ENCODE measurements at regions not wholly inside any gene's neighbourhood (a gene's known extent, or its start where the extent isn't known, plus 50 kb on each side); places are given as distances from the start of the nearest gene placed in this dataset.
"Not testable (repeated sequence)": the region's sequence is repeated elsewhere in the genome, so short reads cannot be mapped to it uniquely, and the experiment has no call there.

DNA sequence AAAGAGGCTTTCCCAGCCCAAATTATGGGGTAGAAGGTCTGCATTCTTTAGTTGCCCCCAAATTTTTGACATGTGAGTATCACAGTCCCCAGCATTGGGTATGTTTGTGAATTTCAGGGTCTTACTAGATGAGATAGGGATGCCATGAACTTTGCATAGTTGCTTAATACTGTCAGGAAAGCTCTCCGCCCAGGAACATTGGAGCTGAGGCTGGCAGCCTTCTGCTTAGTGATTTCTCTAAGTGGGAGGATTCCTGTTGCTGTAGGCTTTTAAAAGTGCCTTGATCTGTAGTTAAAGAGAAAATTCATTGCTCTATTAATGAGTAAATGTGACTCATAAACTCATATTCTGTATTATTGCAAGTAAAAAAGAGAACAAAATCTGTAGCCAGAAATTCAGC, 206.9 kb downstream of the CAVIN4 start:
- H3K27ac ChIP-seq = no peak overlapping the region
- DNase-seq (ENCODE audit: low read depth, low spot score) = no peak

DNA sequence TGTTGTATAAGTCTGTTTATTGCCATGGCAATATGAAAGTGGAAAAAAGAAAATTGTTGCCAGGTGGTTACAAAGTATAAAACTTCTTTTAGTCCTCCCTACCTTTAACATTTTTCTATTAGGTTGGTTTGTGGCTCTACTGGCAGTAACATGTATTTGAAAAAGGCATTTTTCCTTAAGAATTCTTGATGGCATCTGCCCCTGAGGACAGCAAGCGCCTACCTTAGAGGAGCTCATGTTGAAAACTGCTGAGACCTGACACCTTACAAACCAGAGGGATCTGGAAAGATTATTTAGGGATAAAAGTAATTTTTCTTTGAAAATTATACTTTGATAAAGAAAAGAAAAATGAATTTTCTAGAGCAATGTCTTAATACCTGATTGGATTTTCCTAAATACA, 208.1 kb downstream of the CAVIN4 start:
- no peak for DNase-seq (ENCODE audit: low read depth, low spot score)
- no peak overlapping the region for H3K27ac ChIP-seq

DNA sequence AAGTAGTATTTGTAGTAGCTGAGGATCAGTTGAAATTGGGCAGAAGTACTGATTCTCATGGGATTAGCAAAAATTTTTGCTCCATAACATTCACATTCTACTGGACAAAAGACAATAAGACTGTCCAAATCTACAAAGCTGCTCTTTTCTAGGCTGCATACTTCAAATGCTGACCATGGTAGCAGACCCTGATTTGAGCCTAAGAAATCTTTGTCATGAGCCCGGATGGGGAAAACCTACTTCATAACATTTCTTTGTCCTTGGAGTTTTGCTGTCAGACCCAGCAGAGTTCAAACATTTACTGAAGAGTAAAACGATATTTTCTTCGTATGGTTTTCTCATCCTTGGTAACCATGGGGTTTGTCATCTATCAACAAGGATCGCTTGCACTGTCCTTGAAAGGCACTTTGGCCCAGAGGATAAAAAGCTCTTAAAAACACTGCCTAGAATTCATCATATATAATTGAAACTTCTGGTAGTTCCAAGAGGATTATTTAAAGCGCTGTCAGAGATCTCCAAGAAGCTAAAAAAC, 216.9 kb downstream of the CAVIN4 start:
- no peak overlapping the region for H3K27ac ChIP-seq
- DNase-seq (ENCODE audit: low read depth, low spot score) = no peak

DNA sequence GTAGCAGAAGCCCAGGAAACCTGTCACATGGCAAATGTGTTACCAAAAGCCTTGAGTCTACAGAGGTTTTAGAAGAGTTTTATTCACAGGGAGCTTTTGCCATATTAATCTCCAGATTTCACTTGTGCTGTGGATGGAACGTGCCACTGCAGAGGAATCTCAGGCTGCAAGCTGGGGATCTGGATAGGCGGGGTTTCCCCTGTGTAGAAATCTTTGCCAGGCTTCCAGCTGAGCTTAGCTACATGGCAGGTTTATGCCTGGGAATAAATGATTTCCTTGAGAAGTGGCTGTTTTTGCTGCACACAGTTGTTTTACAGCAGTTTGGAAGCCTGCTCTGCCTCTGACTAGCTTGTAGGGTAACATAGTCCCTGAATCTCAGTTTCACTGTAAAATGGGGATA, 224.6 kb upstream of the PLPPR1 start:
- no peak for DNase-seq (ENCODE audit: low read depth, low spot score)
- no peak overlapping the region for H3K27ac ChIP-seq

DNA sequence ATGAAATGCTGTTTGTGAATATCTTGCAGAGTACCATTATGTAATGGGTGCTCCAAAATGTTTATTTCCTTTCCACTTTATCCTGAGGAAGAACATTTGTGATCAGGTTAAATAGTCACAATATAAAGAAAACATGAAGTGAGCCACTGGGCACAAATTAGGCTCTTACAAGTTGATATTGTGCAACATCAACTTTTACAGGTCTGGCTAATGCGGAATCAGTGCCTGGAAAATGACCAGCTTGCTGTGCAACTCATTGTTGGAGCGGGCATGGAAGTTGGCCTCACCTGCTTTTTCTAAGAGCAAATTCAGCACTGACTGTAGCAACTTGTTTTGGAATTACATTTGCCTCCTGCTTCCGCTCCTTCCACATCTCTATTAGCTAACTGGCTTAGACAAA, 216.9 kb upstream of the PLPPR1 start:
- DNase-seq (ENCODE audit: low read depth, low spot score) = no peak
- H3K27ac ChIP-seq = no peak overlapping the region

DNA sequence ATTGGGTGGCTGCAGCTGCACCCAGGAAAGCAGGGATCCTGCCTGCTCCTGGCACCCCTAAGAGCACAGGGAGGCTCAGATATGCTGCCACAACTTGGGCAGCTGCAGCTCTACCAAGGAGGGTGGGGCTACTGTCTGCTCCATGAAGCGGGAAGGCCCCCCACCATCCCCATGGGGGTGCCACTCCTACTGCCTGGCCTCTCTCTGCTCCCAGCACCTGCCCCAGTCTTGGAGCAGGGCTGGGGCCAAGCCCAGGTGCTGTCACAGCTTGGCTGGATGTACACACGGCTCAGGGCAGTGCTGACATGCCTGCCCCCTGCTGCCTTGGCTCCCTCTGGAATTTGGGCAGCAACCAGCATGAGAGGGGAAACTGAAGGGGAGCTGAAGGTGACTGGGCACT, 214.7 kb upstream of the PLPPR1 start:
- no peak overlapping the region for H3K27ac ChIP-seq
- no peak for DNase-seq (ENCODE audit: low read depth, low spot score)

DNA sequence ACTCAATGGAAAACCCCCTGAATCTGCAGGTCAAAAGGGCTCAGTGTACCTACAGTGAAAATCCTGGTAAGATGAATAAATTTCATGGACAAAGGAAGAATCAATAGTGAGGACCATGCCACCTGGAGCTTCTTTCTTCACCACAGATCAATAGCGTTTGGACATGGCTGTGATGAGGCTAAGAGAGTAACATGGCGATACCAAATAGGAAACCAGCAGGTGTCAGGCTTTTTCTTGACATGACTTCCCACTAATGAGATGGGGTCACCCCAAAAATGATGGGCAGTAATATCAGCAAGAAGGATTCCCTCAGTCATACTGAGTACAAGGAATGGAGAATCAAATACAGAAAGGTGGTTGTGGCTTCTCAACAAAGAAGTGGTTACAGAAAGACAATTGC, 208.5 kb upstream of the PLPPR1 start:
- no peak overlapping the region for H3K27ac ChIP-seq
- DNase-seq (ENCODE audit: low read depth, low spot score) = no peak

DNA sequence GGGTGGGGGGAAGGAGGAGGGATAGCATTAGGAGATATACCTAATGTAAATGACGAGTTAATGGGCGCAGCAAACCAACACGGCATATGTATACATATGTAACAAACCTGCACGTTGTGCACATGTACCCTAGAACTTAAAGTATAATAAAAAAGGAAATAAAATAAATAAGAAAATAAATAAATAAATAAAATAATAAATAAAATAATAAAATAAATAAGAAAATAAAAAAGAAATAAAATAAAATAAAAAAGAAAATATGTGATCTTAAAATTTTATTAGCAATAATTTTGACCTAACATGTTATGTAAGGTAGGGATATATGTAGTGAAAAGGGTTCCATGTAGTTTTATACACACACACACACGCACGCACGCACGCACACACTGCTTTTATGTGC, 195.5 kb upstream of the PLPPR1 start:
- DNase-seq (ENCODE audit: low read depth, low spot score); H3K27ac ChIP-seq: not testable (repeated sequence)

DNA sequence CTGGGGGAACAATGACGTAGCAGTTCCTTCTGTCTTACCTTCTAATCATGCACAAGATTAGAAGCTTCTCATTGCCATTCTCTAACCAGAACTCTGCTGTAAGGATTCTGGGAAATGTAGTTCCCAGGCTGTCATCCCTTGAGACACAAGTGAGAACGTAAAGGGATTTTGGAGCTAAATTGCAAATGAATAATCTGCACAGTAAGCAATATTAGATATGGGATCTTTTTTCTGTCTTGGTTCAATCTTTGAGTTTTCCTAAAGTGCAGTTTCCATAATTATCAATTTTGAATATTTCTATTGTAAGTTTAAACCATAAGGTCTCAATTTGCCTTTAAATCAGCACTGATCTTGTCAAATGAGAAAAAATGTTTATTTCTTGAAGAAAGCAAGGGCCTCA, 189.7 kb upstream of the PLPPR1 start:
- H3K27ac ChIP-seq = no peak overlapping the region
- DNase-seq (ENCODE audit: low read depth, low spot score) = no peak

DNA sequence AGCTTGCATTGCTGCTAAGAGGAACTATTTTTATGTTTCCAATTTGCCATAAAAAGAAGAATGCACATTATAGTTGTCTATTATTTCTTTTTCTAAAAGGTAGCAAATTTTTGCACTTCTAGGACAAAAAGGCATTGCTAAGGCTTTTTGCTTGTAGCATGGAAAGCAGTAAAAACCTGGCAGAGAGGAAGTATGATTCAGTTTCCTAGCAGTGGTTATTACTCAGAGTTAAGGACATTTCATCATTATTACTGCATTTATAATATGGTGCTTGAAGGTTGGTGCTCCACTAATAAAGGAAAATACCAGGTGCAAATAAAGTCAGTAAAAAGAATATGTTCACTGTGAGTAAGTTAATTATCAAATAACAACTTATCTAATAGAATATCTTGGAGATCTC, 179.8 kb upstream of the PLPPR1 start:
- no peak for DNase-seq (ENCODE audit: low read depth, low spot score)
- no peak overlapping the region for H3K27ac ChIP-seq

DNA sequence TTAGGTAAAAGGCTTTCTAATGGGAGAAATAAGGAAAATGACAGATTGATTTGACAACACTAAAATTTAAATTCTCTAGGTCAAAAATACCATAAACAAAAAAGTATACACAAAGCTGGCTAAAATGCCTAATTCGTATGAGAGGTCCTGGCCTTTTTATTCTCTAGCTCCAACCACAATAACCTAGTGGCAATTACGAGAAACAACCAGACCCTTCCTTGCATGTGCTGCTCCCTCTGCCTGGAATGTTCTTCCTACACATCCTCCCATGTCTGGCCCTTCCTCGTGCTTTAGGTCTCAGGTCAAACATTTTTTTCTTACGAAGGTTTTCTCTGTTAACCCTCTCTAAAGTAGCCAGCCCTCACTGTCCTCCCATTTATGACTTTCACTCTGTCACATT, 176.4 kb upstream of the PLPPR1 start:
- H3K27ac ChIP-seq = no peak overlapping the region
- no peak for DNase-seq (ENCODE audit: low read depth, low spot score)

DNA sequence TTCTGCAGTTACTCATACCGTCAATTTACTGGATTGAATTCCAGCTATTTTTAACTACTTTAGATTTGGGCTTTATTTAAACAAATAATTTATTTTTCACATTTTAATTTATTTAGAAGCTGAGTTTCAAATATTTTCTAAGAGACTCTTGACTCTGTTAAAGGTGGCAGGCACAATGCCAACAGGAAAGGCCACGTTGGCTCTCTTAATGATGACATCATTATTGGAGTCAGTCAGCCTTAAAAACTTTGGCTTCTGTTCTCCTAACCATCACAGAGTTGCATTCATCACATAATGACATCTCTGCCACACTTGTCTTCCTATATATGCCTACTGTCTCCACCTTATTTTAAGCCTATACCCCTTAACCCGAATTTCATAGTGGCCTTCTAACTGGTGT, 172.3 kb upstream of the PLPPR1 start:
- no peak for DNase-seq (ENCODE audit: low read depth, low spot score)
- no peak overlapping the region for H3K27ac ChIP-seq

DNA sequence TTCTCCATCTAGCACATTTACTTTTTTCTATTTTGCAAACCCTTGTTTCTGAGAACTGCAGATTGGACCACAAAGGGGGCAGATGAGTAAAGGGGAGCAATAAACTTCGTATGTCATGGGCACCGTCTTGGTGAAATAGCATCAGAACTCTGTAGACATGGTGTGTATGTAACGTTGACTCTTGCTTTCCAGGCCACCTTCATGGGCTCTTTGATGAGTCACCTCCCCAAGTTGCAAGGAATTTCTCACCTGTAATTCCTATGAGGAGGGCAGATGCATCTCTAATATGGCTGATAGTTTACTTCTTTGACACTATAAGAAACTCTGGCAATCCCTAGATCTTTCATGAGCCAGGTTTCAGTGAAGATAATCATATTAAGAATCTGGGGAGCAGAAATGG, 163.4 kb upstream of the PLPPR1 start:
- DNase-seq (ENCODE audit: low read depth, low spot score) = no peak
- no peak overlapping the region for H3K27ac ChIP-seq

DNA sequence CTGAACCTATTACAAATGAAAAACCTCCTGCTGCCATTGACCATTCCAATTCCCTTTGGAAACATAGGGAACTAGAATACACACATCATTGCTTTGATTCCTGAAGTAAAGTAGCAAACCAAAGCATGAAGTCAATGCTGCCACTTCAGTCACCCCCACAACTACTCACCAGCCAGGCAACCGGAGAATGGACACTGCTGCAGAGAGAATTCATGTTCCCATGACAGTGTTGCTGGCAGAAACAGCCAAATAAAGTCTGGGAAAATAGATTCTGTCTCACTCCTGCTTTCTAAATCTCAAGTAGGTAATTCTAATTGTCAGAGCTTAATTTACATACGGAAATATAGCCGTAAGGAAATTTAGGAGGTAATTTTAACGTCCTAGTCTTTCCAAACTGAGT, 162.9 kb upstream of the PLPPR1 start:
- no peak for DNase-seq (ENCODE audit: low read depth, low spot score)
- no peak overlapping the region for H3K27ac ChIP-seq

DNA sequence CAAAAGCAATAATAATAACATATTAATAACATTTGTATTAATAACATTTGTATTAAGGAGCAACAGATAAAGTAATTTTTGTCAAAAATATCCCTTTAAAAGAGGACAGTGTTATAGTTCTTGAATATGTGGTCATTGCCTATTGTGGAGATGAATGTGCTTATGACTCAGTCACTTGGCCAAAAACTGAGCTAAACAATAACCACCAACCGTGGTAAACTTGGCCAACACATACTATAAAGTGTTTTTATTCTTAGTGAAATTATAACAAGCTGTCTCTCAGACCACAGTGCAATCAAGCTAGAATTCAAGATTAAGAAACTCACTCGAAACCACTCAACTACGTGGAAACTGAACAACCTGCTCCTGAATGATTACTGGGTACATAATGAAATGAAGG, 159.2 kb upstream of the PLPPR1 start:
- DNase-seq (ENCODE audit: low read depth, low spot score) = no peak
- no peak overlapping the region for H3K27ac ChIP-seq

DNA sequence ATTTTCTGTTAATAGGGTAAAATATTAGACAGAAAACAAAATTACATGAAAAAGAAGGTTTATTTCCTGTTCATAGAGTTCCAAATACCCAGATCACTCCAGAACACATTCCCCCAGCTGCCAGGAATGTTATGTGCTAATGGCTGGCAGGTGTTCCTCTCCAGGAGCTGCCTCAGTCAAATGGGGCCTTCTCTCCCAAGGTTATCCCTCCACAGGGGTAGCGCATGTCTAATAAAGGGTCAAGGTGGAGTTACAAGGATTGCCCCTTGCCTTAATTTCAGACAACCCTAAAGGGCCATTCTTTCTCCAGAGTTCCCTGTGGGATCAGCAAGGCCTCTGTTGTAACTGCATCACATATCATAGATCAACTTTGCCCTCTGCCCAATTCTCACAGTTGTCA, 148.6 kb upstream of the PLPPR1 start:
- H3K27ac ChIP-seq = no peak overlapping the region
- no peak for DNase-seq (ENCODE audit: low read depth, low spot score)

DNA sequence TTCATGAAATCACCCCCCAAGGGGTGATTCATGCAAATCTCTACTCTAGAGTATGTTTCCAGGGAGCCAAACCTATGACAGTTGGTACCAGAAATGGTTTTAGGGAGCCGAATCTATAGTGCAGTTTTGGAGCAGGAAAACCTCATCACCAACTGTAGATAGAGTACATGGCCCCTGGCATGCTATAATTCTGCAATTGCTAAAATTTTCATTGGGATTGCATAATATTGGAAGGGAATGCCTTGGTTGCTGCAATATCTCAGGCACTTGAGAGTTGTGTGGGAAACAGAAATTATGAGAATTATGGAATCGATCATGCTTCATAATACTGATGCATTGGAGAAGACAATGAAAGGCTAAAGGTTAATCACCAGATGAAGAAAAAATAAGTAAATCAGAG, 148.2 kb upstream of the PLPPR1 start:
- DNase-seq (ENCODE audit: low read depth, low spot score) = no peak
- no peak overlapping the region for H3K27ac ChIP-seq

DNA sequence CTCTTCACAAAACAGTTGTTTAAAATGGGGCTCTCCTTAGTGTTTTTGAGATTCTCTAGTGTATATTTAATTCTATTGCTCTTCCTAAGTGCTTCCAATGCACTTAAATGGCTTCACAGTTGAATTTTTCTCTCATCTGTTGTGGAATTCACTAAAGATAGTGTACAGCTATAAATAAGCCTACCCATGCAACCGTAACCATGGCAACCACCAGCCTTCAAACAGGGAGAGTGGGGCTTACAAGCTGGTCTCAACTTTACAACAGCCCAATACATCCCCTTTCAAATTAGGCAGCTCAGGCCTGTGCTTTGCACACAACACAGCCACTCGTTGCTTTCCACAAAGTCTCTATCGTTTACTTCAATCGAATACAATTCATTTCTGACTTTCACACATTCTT, 144.0 kb upstream of the PLPPR1 start:
- no peak for DNase-seq (ENCODE audit: low read depth, low spot score)
- no peak overlapping the region for H3K27ac ChIP-seq

DNA sequence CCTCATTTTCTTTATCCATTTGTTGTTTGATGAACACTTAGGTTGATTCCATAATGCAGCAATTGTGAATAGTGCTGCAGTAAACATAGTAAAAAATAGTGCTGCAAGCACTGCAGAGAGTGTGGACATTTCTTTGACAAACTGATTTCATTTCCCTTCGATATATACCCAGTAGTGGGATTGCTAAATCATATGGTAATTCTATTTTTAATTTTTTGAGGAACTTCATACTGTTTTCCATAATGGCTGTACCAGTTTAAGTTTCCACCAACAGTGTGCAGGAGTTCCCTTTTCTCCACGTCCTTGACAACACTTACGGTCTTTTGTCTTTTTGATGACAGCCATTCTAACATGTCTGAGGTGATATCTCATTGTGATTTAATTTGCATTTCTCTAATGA, 138.2 kb upstream of the PLPPR1 start:
- no peak overlapping the region for H3K27ac ChIP-seq
- no peak for DNase-seq (ENCODE audit: low read depth, low spot score)

DNA sequence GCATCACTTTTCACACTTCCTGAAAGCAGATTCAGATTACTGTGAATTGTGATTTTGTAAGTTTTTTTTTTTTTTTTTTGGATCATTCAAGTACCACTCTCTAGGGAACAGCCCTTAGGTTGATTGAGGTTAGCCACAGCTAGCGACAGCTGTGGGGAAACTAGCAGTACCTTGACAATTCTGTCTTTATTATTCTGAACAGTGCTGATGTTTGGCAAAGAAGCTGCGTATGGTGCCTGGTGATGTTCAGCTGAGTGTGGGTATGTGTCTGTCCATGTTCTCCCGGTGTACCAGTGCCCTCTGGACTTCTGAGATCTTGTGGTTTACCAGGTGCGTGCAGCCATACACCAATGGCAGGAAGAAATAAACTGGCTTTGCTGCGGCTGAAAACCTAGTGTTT, 117.3 kb upstream of the PLPPR1 start:
- DNase-seq (ENCODE audit: low read depth, low spot score) = no peak
- no peak overlapping the region for H3K27ac ChIP-seq

DNA sequence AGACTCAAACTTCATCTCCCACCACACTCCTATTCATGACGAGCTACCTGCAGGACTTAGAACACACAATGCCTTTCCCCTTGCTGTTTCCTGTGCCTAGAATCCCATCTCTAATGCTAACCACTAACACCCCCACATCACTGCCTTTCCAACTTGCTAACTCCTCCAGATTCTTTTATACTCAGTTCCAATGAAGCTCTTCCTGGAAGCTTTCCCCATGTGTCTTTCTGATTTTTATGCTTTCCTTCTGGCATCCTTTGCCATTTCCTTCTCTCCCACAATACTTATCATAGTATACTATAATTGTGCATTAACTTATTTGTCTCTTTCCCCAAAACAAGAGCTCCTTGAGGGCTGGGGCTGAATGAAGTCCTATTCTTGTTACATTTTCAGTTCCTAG, 115.3 kb upstream of the PLPPR1 start:
- no peak for DNase-seq (ENCODE audit: low read depth, low spot score)
- no peak overlapping the region for H3K27ac ChIP-seq

DNA sequence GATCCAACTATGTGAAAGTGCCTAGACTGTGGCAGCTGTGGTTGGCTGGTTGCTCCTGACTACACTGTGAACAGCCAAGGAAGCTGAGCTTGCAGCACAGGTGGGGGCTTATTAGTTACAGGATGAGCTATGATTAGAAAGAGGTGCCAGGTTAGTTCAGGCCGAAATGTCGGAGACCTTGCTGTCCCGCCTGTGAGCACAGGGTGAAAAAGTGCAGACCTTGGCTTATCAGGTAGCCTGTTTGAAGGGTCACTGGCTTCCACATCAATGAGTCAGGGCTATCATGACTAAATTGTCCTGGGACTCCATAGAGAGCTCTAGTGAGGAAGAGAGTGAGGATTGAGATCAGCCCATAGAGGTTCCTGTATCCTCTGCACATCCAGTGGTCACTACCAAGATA, 114.3 kb upstream of the PLPPR1 start:
- DNase-seq (ENCODE audit: low read depth, low spot score) = no peak
- no peak overlapping the region for H3K27ac ChIP-seq

DNA sequence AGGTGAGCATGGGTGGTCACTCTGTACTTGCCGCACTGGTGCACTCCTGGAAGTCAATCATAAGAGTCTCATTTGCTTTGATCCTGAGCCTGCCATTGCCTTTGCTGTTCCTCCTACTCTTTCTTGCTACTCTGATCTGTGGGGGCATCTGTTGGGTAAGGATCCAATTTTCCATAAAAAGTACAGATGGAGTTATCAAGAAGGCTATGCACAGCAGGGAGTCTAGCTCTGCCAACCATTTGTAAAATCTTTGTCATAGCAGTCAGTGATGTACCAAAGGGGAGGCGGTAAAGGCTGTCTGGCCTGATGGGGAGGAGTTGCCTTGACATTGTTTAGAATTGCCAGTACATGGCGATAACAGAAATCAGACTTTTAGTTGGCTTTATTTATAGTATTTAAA, 109.0 kb upstream of the PLPPR1 start:
- DNase-seq (ENCODE audit: low read depth, low spot score) = no peak
- no peak overlapping the region for H3K27ac ChIP-seq

Measured in epithelial cell of prostate (primary cell).